HT-29 (cell line): ENCODE measurements at regions not wholly inside any gene's neighbourhood (a gene's known extent, or its start where the extent isn't known, plus 50 kb on each side); places are given as distances from the start of the nearest gene placed in this dataset. TPM values are rescaled to one million over a fixed set of nuclear protein-coding genes. Genes with fewer than 3 reads are reported as not detected.

Experiments
- DNase-seq: peaks from one replicate; pipeline ENCODE4 v3.0.0-alpha.2; 2015; ENCODE audit warnings: low spot score
- small RNA-seq: library from RNA; depleted of rRNA; stranded (forward); fragments of <200 nt; gene quantifications from one replicate; pipeline ENCODE3, GENCODE V24; 2014

GRCh38 chr11:28417601-28418323 lies 309.6 kb downstream of the METTL15 start:
- peak; percentile 17 for DNase-seq

- DNase-seq = no peak
These were observed 303.8 kb downstream of the METTL15 start for GRCh38 chr11:28412029-28412428.

GRCh38 chr11:28401446-28401845 lies 293.3 kb downstream of the METTL15 start:
- DNase-seq = no peak

- DNase-seq = no peak
These were observed 292.3 kb downstream of the METTL15 start for GRCh38 chr11:28400331-28401100.

GRCh38 chr11:28393348-28393747 lies 285.2 kb downstream of the METTL15 start:
- DNase-seq = no peak

- no peak for DNase-seq
These were observed 276.2 kb downstream of the METTL15 start for GRCh38 chr11:28384418-28384817.

- DNase-seq = no peak
These were observed 275.3 kb downstream of the METTL15 start for GRCh38 chr11:28383456-28383855.

Small RNAs in the stretch of these regions (small RNA-seq; reads per million reads assigned to genes)
- gene MIR8068 = not detected
- not detected for gene RN7SL240P
